IMR-90 (cell line): ENCODE measurements at regions not wholly inside any gene's neighbourhood (a gene's known extent, or its start where the extent isn't known, plus 50 kb on each side); places are given as distances from the start of the nearest gene placed in this dataset.

ENCODE experiments used
- CHD1 ChIP-seq: IDR thresholded peaks from 2 replicates; pipeline ENCODE4 v1.6.1; 2012; ENCODE audit warnings: low read depth, low read length, improper control_type of control experiment
- FOS ChIP-seq: fragments of 150-350 bp; IDR thresholded peaks from 2 replicates; pipeline ENCODE4 v1.6.1; 2016; ENCODE audit warnings: low read depth, low read length
- MAFK ChIP-seq: IDR thresholded peaks from 2 replicates; pipeline ENCODE4 v1.6.1; 2012; ENCODE audit warnings: low read depth, low read length, improper control_type of control experiment
- MXI1 ChIP-seq: IDR thresholded peaks from 2 replicates; pipeline ENCODE4 v1.6.1; 2012; ENCODE audit warnings: low read depth, mild to moderate bottlenecking, low read length, moderate library complexity, borderline replicate concordance
- POLR2A ChIP-seq: IDR thresholded peaks from 2 replicates; pipeline ENCODE4 v1.6.1; 2012; ENCODE audit warnings: mild to moderate bottlenecking, low read depth, low read length
- RAD21 ChIP-seq: IDR thresholded peaks from 2 replicates; pipeline ENCODE4 v1.6.1; 2012; ENCODE audit warnings: low read length, improper control_type of control experiment
- RFX5 ChIP-seq: IDR thresholded peaks from 2 replicates; pipeline ENCODE4 v1.8.0; 2012; ENCODE audit warnings: low read depth, mild to moderate bottlenecking, low read length, moderate library complexity
- TF ChIP-seq, protein P1 (sequence below): conservative IDR thresholded peaks from 2 replicates; pipeline ENCODE4 v1.5.1; 2012; ENCODE audit warnings: mild to moderate bottlenecking, low read depth, low read length, improper control_type of control experiment
- TF ChIP-seq, protein P2 (sequence below): fragments of 150-350 bp; IDR thresholded peaks from 2 replicates; pipeline ENCODE4 v1.6.1; 2016; ENCODE audit warnings: low read depth, mild to moderate bottlenecking, low read length, moderate library complexity, borderline replicate concordance

DNA sequence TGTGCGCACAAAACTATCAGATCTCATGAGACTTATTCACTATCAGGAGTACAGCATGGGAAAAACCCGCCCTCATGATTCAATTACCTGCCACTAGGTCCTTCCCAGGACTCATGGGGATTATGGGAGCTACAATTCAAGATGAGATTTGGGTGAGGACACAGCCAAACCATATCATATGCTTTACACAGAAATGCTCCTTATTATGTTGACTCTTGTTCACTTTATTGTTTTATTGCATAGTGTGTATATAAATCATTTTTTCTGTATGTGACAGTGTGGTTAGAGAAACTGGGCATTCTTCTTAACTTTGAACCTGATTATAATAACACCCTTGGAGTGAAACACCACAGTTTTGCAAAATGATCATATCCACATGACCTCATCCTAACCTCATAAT lies 212.8 kb upstream of the TNRC6C start:
- TF ChIP-seq, protein P1, sequence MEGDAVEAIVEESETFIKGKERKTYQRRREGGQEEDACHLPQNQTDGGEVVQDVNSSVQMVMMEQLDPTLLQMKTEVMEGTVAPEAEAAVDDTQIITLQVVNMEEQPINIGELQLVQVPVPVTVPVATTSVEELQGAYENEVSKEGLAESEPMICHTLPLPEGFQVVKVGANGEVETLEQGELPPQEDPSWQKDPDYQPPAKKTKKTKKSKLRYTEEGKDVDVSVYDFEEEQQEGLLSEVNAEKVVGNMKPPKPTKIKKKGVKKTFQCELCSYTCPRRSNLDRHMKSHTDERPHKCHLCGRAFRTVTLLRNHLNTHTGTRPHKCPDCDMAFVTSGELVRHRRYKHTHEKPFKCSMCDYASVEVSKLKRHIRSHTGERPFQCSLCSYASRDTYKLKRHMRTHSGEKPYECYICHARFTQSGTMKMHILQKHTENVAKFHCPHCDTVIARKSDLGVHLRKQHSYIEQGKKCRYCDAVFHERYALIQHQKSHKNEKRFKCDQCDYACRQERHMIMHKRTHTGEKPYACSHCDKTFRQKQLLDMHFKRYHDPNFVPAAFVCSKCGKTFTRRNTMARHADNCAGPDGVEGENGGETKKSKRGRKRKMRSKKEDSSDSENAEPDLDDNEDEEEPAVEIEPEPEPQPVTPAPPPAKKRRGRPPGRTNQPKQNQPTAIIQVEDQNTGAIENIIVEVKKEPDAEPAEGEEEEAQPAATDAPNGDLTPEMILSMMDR = no peak
- no peak for TF ChIP-seq RFX5
- TF ChIP-seq POLR2A = no peak
- TF ChIP-seq, protein P2, sequence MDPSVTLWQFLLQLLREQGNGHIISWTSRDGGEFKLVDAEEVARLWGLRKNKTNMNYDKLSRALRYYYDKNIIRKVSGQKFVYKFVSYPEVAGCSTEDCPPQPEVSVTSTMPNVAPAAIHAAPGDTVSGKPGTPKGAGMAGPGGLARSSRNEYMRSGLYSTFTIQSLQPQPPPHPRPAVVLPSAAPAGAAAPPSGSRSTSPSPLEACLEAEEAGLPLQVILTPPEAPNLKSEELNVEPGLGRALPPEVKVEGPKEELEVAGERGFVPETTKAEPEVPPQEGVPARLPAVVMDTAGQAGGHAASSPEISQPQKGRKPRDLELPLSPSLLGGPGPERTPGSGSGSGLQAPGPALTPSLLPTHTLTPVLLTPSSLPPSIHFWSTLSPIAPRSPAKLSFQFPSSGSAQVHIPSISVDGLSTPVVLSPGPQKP = no peak
- TF ChIP-seq RAD21 = no peak
- no peak for TF ChIP-seq MAFK
- TF ChIP-seq CHD1 = no peak
- TF ChIP-seq FOS = no peak
- no peak for TF ChIP-seq MXI1
